ENCODE measurements at regions not wholly inside any gene's neighbourhood (a gene's known extent, or its start where the extent isn't known, plus 50 kb on each side); places are given as distances from the start of the nearest gene placed in this dataset.

- DNase-seq (ENCODE audit: low spot score) = no peak
- H3K4me3 ChIP-seq (ENCODE audit: low read depth, low read length, poor library complexity, severe bottlenecking) = no peak overlapping the region
- ChIA-PET CTCF (ENCODE audit: unreplicated experiment) (no interaction called here), POLR2A (no interaction called here)
- H3K9me2 ChIP-seq (ENCODE audit: insufficient read depth, low read length) = no peaks in the 10 kb centered on the region
- no peaks in the 10 kb centered on the region for H3K4me1 ChIP-seq (ENCODE audit: insufficient read depth, low read length, poor library complexity, severe bottlenecking)
- intact Hi-C loops (cut with micrococcal nuclease; ENCODE audit: unreplicated experiment) = no loop called here
- no peaks in the 10 kb centered on the region for H3K36me3 ChIP-seq (ENCODE audit: insufficient read depth, low read length)
- no peaks in the 10 kb centered on the region for H3K79me2 ChIP-seq (ENCODE audit: insufficient read depth, low read depth, low read length)
- no TSS peak for BruUV-seq (replicated peaks)
- H3K4me2 ChIP-seq (ENCODE audit: low read length) = no peak overlapping the region
- H2AFZ ChIP-seq (ENCODE audit: low read length) = no peak overlapping the region
- no peaks in the 10 kb centered on the region for H4K20me1 ChIP-seq (ENCODE audit: insufficient read depth, low read length)
- TF ChIP-seq EZH2phosphoT487 (IDR thresholded peaks at IDR 0.05; ENCODE audit: borderline replicate concordance, low read depth, low read length) = no peak
- TF ChIP-seq CTCF (conservative IDR thresholded peaks at IDR 0.05; ENCODE audit: low read length) = no peak
- no peak overlapping the region for H3K27ac ChIP-seq (ENCODE audit: low read depth, low read length, poor library complexity, severe bottlenecking)
- H3K9me3 ChIP-seq (ENCODE audit: low read length) = no peaks in the 10 kb centered on the region
Observed at GRCh38 chr16:65500919-65501318, 379.1 kb upstream of the CDH11 start.

GRCh38 chr16:65500007-65500406 lies 378.1 kb upstream of the CDH11 start:
- POLR2A ChIA-PET = no interaction called here

GRCh38 chr16:65499566-65499965 lies 377.7 kb upstream of the CDH11 start:
- no peak overlapping the region for H2AFZ ChIP-seq (ENCODE audit: low read length)
- BruUV-seq (replicated peaks) = no TSS peak
- CTCF ChIA-PET (ENCODE audit: unreplicated experiment) = no interaction called here

More at GRCh38 chr16:65500007-65500406, 378.1 kb upstream of the CDH11 start:
- intact Hi-C loops (cut with micrococcal nuclease; ENCODE audit: unreplicated experiment) = no loop called here
- H3K36me3 ChIP-seq (ENCODE audit: insufficient read depth, low read length) = no peaks in the 10 kb centered on the region
- DNase-seq (ENCODE audit: low spot score) = no peak
- no peak overlapping the region for H2AFZ ChIP-seq (ENCODE audit: low read length)
- no TSS peak for BruUV-seq (replicated peaks)
- H3K79me2 ChIP-seq (ENCODE audit: insufficient read depth, low read depth, low read length) = no peaks in the 10 kb centered on the region
- H3K4me2 ChIP-seq (ENCODE audit: low read length) = no peak overlapping the region
- no peaks in the 10 kb centered on the region for H3K9me2 ChIP-seq (ENCODE audit: insufficient read depth, low read length)
- TF ChIP-seq CTCF (conservative IDR thresholded peaks at IDR 0.05; ENCODE audit: low read length) (no peak), EZH2phosphoT487 (IDR thresholded peaks at IDR 0.05; ENCODE audit: borderline replicate concordance, low read depth, low read length) (no peak)
- CTCF ChIA-PET (ENCODE audit: unreplicated experiment) = no interaction called here
- no peaks in the 10 kb centered on the region for H3K4me1 ChIP-seq (ENCODE audit: insufficient read depth, low read length, poor library complexity, severe bottlenecking)
- H3K27ac ChIP-seq (ENCODE audit: low read depth, low read length, poor library complexity, severe bottlenecking) = no peak overlapping the region
- no peaks in the 10 kb centered on the region for H3K9me3 ChIP-seq (ENCODE audit: low read length)
- H3K4me3 ChIP-seq (ENCODE audit: low read depth, low read length, poor library complexity, severe bottlenecking) = no peak overlapping the region
- H4K20me1 ChIP-seq (ENCODE audit: insufficient read depth, low read length) = no peaks in the 10 kb centered on the region

More at GRCh38 chr16:65499566-65499965, 377.7 kb upstream of the CDH11 start:
- Histone ChIP-seq H3K4me3 (ENCODE audit: low read depth, low read length, poor library complexity, severe bottlenecking) (no peak overlapping the region), H3K36me3 (ENCODE audit: insufficient read depth, low read length) (no peaks in the 10 kb centered on the region), H3K9me3 (ENCODE audit: low read length) (no peaks in the 10 kb centered on the region), H3K27ac (ENCODE audit: low read depth, low read length, poor library complexity, severe bottlenecking) (no peak overlapping the region), H3K9me2 (ENCODE audit: insufficient read depth, low read length) (no peaks in the 10 kb centered on the region), H3K79me2 (ENCODE audit: insufficient read depth, low read depth, low read length) (no peaks in the 10 kb centered on the region), H3K4me2 (ENCODE audit: low read length) (no peak overlapping the region), H4K20me1 (ENCODE audit: insufficient read depth, low read length) (no peaks in the 10 kb centered on the region), H3K4me1 (ENCODE audit: insufficient read depth, low read length, poor library complexity, severe bottlenecking) (no peaks in the 10 kb centered on the region)
- TF ChIP-seq CTCF (conservative IDR thresholded peaks at IDR 0.05; ENCODE audit: low read length) (no peak), EZH2phosphoT487 (IDR thresholded peaks at IDR 0.05; ENCODE audit: borderline replicate concordance, low read depth, low read length) (no peak)
- intact Hi-C loops (cut with micrococcal nuclease; ENCODE audit: unreplicated experiment) = no loop called here
- no peak for DNase-seq (ENCODE audit: low spot score)
- POLR2A ChIA-PET = no interaction called here
